C4-2B (cell line): ENCODE measurements at regions not wholly inside any gene's neighbourhood (a gene's known extent, or its start where the extent isn't known, plus 50 kb on each side); places are given as distances from the start of the nearest gene placed in this dataset.

Experiments
- CTCF ChIP-seq: fragments of 450-650 bp; conservative IDR thresholded peaks from 2 replicates; pipeline ENCODE4 v1.5.1; 2017; ENCODE audit warnings: mild to moderate bottlenecking
- ZFX ChIP-seq: fragments of 450-650 bp; IDR thresholded peaks from 2 replicates; pipeline ENCODE4 v1.6.1; 2017

- no peak for TF ChIP-seq CTCF
- TF ChIP-seq ZFX, result no peak
Measured at GRCh38 chr6:104381907-104382306, 477.8 kb downstream of the HACE1 start.
